B cell (primary cell): ENCODE measurements at regions not wholly inside any gene's neighbourhood (a gene's known extent, or its start where the extent isn't known, plus 50 kb on each side); places are given as distances from the start of the nearest gene placed in this dataset.

ENCODE experiments used
- ATAC-seq: fragments of 200-7000 bp; cut with Tn5 transposase; one replicate; pipeline ENCODE4 v1.10.0; 2021; ENCODE audit warnings: low read depth, mild to moderate bottlenecking, moderate number of reproducible peaks, moderate library complexity
- CTCF ChIA-PET: fragments of 350-600 bp; sonication (Branson Sonifier 250); formaldehyde crosslinking; loops from one replicate; lab custom pipeline; 2021; ENCODE audit warnings: antibody characterized with exemption, inconsistent platforms; lab: Charles Lee
- POLR2A ChIA-PET: fragments of 350-600 bp; sonication (Branson Sonifier 250); formaldehyde crosslinking; loops from one replicate; lab custom pipeline; 2021; ENCODE audit warnings: antibody characterized with exemption; lab: Charles Lee
- DNase-seq: peaks from one replicate; pipeline ENCODE4 v3.0.0; 2013
- H2AFZ ChIP-seq: 2 replicates; pipeline ENCODE4 v1.6.1; 2012; ENCODE audit warnings: mild to moderate bottlenecking, low read depth, low read length; ENCODE audit not compliant: insufficient read depth, poor library complexity, severe bottlenecking
- H3K27ac ChIP-seq, 2 donors: 1 replicate in 1 of 2; 2 replicates in 1 of 2; pipeline ENCODE4 v1.5.1; 2012 to 2013; ENCODE audit warnings: low read length in 2 of 2, mild to moderate bottlenecking in 2 of 2, moderate library complexity in 1 of 2
- H3K27me3 ChIP-seq, 4 experiments: fragments of 200-600 bp in 1 of 4; sonication (generic) in 1 of 4; replicated peaks in 1 of 4; 1 replicate in 2 of 4; 2 replicates in 2 of 4; pipeline versions ENCODE4 v1.6.1 to v1.7.0; 2013 to 2016; ENCODE audit warnings: low read length in 3 of 4, mild to moderate bottlenecking in 2 of 4, mixed read lengths in 1 of 4, moderate library complexity in 1 of 4; ENCODE audit not compliant: insufficient read depth in 4 of 4, control insufficient read depth in 3 of 4; ENCODE audit errors: control extremely low read depth in 1 of 4
- H3K36me3 ChIP-seq, 2 experiments: replicated peaks in 1 of 2; 1 replicate in 1 of 2; 2 replicates in 1 of 2; pipeline versions ENCODE4 v1.6.1 to v1.7.1; 2013; ENCODE audit warnings: low read length in 1 of 2; ENCODE audit not compliant: insufficient read depth in 2 of 2, control insufficient read depth in 1 of 2; ENCODE audit errors: control extremely low read depth in 1 of 2, extremely low read depth in 1 of 2
- H3K4me1 ChIP-seq, 2 donors: fragments of 200-600 bp in 1 of 2; sonication (generic) in 1 of 2; 1 replicate in 1 of 2; 2 replicates in 1 of 2; pipeline versions ENCODE4 v1.5.1 to v1.6.1; 2013 to 2017; ENCODE audit warnings: low read length in 2 of 2; ENCODE audit not compliant: control insufficient read depth in 2 of 2, insufficient read depth in 2 of 2
- H3K4me2 ChIP-seq: replicated peaks from 2 replicates; pipeline ENCODE3; 2012; ENCODE audit warnings: mild to moderate bottlenecking, low read depth, low read length; ENCODE audit not compliant: poor library complexity, severe bottlenecking
- H3K4me3 ChIP-seq, 5 experiments: fragments of 200-600 bp in 1 of 5; sonication (generic) in 1 of 5; 1 replicate in 3 of 5; 2 replicates in 2 of 5; pipeline versions ENCODE4 v1.5.1 to v1.7.0; 2011 to 2016; ENCODE audit warnings: low read length in 4 of 5, mild to moderate bottlenecking in 4 of 5, low read depth in 2 of 5, control low read depth in 1 of 5, moderate library complexity in 1 of 5; ENCODE audit not compliant: insufficient read depth in 1 of 5; ENCODE audit errors: control extremely low read depth in 1 of 5, extremely low read depth in 1 of 5
- H3K79me2 ChIP-seq: fragments of 200-600 bp; sonication (generic); one replicate; pipeline ENCODE4 v1.6.0; 2016; ENCODE audit warnings: low read length; ENCODE audit not compliant: control insufficient read depth, insufficient read depth
- H3K9ac ChIP-seq: fragments of 200-600 bp; sonication (generic); 2 replicates; pipeline ENCODE4 v1.6.1; 2017; ENCODE audit warnings: mild to moderate bottlenecking, low read length, moderate library complexity
- H3K9me3 ChIP-seq, 3 donors: one replicate each; pipeline versions ENCODE4 v1.6.1 to v1.7.1; 2013; ENCODE audit warnings: low read length in 2 of 3; ENCODE audit not compliant: control insufficient read depth in 2 of 3, insufficient read depth in 1 of 3; ENCODE audit errors: control extremely low read depth in 1 of 3
- H4K20me1 ChIP-seq: 2 replicates; pipeline ENCODE4 v1.6.0; 2012; ENCODE audit warnings: mild to moderate bottlenecking, low read length; ENCODE audit not compliant: insufficient read depth, control insufficient read depth, poor library complexity, severe bottlenecking
- H3K27ac Mint-ChIP-seq: one replicate; pipeline ENCODE4 v1.8.0; 2021; ENCODE audit warnings: mixed read lengths
- H3K27me3 Mint-ChIP-seq: one replicate; pipeline ENCODE4 v1.8.0; 2021; ENCODE audit warnings: mixed read lengths
- H3K4me1 Mint-ChIP-seq: one replicate; pipeline ENCODE4 v1.8.0; 2021; ENCODE audit warnings: mixed read lengths
- H3K4me3 Mint-ChIP-seq: one replicate; pipeline ENCODE4 v1.8.0; 2021; ENCODE audit warnings: mixed read lengths
- H3K9me3 Mint-ChIP-seq: one replicate; pipeline ENCODE4 v1.8.0; 2022; ENCODE audit warnings: mixed read lengths; ENCODE audit not compliant: insufficient read depth
- EZH2 ChIP-seq: IDR thresholded peaks from 2 replicates; pipeline ENCODE4 v1.6.1; 2012; ENCODE audit warnings: borderline replicate concordance, low read depth, mild to moderate bottlenecking, moderate library complexity, low read length; ENCODE audit not compliant: insufficient read depth, poor library complexity, severe bottlenecking
- WGBS: methylation state at CpG from one replicate; pipeline ENCODE4 v1.1.5; 2013; ENCODE audit warnings: missing lambda C conversion rate; ENCODE audit not compliant: insufficient coverage; 5-methylcytosine and 5-hydroxymethylcytosine counted together
- intact Hi-C: fragments of 100-400 bp; cut with micrococcal nuclease; formaldehyde crosslinking; loops from one replicate; pipeline ENCODE4 v1.10.0; 2022
- TF ChIP-seq, protein P1 (sequence below): fragments of 200-600 bp; IDR thresholded peaks from one replicate; pipeline ENCODE4 v1.8.0; 2022; ENCODE audit warnings: antibody characterized with exemption, mild to moderate bottlenecking

DNA sequence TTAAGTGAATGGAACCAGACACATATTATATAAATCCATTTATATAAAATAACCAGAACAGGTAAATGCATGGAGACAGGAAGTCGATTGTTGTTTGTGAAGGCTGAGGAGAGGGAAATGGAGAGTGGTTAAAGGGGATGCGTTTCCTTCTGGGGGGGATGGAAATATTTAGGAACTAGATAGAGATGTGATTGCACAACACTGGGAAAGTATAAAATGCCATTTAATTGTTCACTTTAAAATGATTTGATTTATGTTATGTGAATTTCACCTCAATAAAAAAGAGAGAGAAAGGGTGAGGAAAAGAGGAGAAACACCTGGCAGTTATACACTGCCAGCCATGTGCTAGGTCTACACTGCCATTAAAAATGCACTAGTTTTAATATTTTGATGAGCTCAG is 312.6 kb downstream of the CD83 start:
- Histone ChIP-seq H3K9ac (no peak overlapping the region), H3K27ac (no peak overlapping the region), H3K27me3 (no peaks in the 10 kb centered on the region), H3K4me1 (peaks cover 10 to 14% of the 10 kb centered on the region in 2 donors), H4K20me1 (no peaks in the 10 kb centered on the region), H3K4me3 (no peak overlapping the region), H2AFZ (no peak overlapping the region), H3K4me2 (no peak overlapping the region), H3K79me2 (no peaks in the 10 kb centered on the region), H3K9me3 (no peaks in the 10 kb centered on the region), H3K36me3 (no peaks in the 10 kb centered on the region)
- peaks cover 17% of the 10 kb centered on the region for H3K4me1 Mint-ChIP-seq
- POLR2A ChIA-PET: interaction anchor here (0.7 kb wide), 1 partner anchor 72 kb away, joined by 3 read pairs; no protein-coding TSS in a partner anchor
- ATAC-seq (no peak), DNase-seq (no peak)
- no peaks in the 10 kb centered on the region for H3K27me3 Mint-ChIP-seq
- CTCF ChIA-PET: no interaction called here
- no peak overlapping the region for H3K4me3 Mint-ChIP-seq
- H3K27ac Mint-ChIP-seq: no peak overlapping the region
- 83% methylated on average over 2 of the region's 2 CpGs for WGBS
- no peaks in the 10 kb centered on the region for H3K9me3 Mint-ChIP-seq
- intact Hi-C loops: no loop called here
- TF ChIP-seq, protein P1, sequence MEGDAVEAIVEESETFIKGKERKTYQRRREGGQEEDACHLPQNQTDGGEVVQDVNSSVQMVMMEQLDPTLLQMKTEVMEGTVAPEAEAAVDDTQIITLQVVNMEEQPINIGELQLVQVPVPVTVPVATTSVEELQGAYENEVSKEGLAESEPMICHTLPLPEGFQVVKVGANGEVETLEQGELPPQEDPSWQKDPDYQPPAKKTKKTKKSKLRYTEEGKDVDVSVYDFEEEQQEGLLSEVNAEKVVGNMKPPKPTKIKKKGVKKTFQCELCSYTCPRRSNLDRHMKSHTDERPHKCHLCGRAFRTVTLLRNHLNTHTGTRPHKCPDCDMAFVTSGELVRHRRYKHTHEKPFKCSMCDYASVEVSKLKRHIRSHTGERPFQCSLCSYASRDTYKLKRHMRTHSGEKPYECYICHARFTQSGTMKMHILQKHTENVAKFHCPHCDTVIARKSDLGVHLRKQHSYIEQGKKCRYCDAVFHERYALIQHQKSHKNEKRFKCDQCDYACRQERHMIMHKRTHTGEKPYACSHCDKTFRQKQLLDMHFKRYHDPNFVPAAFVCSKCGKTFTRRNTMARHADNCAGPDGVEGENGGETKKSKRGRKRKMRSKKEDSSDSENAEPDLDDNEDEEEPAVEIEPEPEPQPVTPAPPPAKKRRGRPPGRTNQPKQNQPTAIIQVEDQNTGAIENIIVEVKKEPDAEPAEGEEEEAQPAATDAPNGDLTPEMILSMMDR: no peak
- TF ChIP-seq EZH2: no peak

DNA sequence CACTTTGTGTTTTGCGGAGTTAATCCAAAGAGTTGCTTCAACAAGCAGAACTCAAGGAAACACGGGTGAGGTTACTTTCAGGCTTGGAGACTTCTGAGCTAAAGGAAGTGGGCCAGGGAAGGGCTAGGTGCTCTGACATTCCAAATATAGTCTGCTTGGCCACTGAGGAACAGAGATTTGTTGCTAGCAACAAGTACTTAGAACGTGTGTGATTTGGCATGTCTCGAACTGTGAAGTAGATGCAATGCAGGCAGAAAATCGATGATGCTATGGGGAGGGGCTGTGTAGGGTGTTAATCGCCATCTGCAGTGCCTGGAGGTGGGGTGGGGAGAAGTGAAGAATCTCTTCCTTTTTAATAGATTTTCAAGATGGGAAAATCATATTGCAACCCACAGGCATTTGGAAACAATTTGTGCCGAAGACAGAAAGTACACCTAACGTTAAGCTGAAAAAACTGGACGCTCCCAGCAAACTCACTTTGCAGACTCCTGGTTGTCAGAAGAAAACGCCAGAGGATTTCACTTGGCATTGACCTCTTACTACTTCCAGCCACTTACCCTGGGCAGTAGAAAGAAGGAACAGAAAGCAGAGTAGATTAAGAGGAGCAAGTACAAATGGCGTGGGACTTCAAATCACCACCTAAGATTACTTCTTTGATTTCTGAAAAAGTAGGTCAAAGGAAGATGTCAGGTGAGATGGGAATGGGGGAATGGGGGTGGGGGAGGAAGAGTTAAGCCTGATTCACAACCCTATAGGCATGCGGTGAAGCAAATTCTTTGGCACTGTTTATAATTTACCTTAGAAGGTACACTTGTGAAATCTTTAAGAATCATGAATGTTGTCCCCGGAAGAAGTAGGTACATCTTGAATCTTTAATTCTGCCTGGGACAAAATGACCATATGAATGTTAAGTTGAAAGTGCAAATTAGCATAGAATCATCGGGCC is 314.1 kb downstream of the CD83 start:
- no peaks in the 10 kb centered on the region for H3K27me3 ChIP-seq
- DNase-seq: no peak
- TF ChIP-seq, protein P1: no peak
- no peak for TF ChIP-seq EZH2
- H3K4me3 Mint-ChIP-seq: no peak overlapping the region
- intact Hi-C loops: no loop called here
- no peaks in the 10 kb centered on the region for H3K9me3 ChIP-seq
- no peaks in the 10 kb centered on the region for H3K79me2 ChIP-seq
- ChIA-PET POLR2A (no interaction called here), CTCF (no interaction called here)
- H3K4me1 ChIP-seq: peaks cover 10 to 14% of the 10 kb centered on the region in 2 donors
- 96% methylated on average over 8 of the region's 14 CpGs for WGBS
- no peak for ATAC-seq
- no peak overlapping the region for H3K27ac ChIP-seq
- no peak overlapping the region for H3K4me2 ChIP-seq
- H3K36me3 ChIP-seq: no peaks in the 10 kb centered on the region
- H3K27ac Mint-ChIP-seq: no peak overlapping the region
- H3K9me3 Mint-ChIP-seq: no peaks in the 10 kb centered on the region
- no peaks in the 10 kb centered on the region for H3K27me3 Mint-ChIP-seq
- no peak overlapping the region for H3K4me3 ChIP-seq
- H2AFZ ChIP-seq: no peak overlapping the region
- H3K4me1 Mint-ChIP-seq: peaks cover 16% of the 10 kb centered on the region
- no peaks in the 10 kb centered on the region for H4K20me1 ChIP-seq
- H3K9ac ChIP-seq: no peak overlapping the region
